OCI-LY3 (cell line): ENCODE measurements at regions not wholly inside any gene's neighbourhood (a gene's known extent, or its start where the extent isn't known, plus 50 kb on each side); places are given as distances from the start of the nearest gene placed in this dataset.

ENCODE experiments used
- H2AFZ ChIP-seq: fragments of 200-600, 300-600 bp; shearing (Covaris generic); 2 replicates; pipeline ENCODE4 v1.6.0; 2014; ENCODE audit warnings: antibody characterized with exemption, low read depth, low read length
- H3K27ac ChIP-seq: fragments of 200-600, 300-600 bp; sonication (generic); 2 replicates; pipeline ENCODE4 v1.5.1; 2014; ENCODE audit warnings: mild to moderate bottlenecking, low read length, moderate library complexity, mixed read lengths
- H3K27me3 ChIP-seq: fragments of 200-600, 300-600 bp; sonication (generic); 2 replicates; pipeline ENCODE4 v1.6.1; 2014; ENCODE audit warnings: low read depth, low read length, mixed read lengths
- H3K36me3 ChIP-seq: fragments of 200-600, 300-600 bp; sonication (generic); replicated peaks from 2 replicates; pipeline ENCODE3; 2014; ENCODE audit warnings: low read depth, low read length, mixed read lengths
- H3K4me1 ChIP-seq: fragments of 300-600, 200-600 bp; sonication (generic); 2 replicates; pipeline ENCODE4 v1.6.1; 2014; ENCODE audit warnings: low read length, mixed read lengths
- H3K4me2 ChIP-seq: fragments of 200-600, 300-600 bp; sonication (generic); 2 replicates; pipeline ENCODE4 v1.6.1; 2014; ENCODE audit warnings: low read length, mixed read lengths
- H3K4me3 ChIP-seq: fragments of 300-600, 200-600 bp; sonication (generic); 2 replicates; pipeline ENCODE4 v1.5.1; 2014; ENCODE audit warnings: antibody characterized with exemption, mild to moderate bottlenecking, low read length, moderate library complexity
- H3K79me2 ChIP-seq: fragments of 300-600, 200-600 bp; shearing (Covaris generic); 2 replicates; pipeline ENCODE4 v1.6.1; 2014; ENCODE audit warnings: mild to moderate bottlenecking, low read length, mixed read lengths
- H3K9ac ChIP-seq: fragments of 300-600, 200-600 bp; shearing (Covaris generic); 2 replicates; pipeline ENCODE4 v1.6.0; 2014; ENCODE audit warnings: mild to moderate bottlenecking, low read length, moderate library complexity
- H3K9me3 ChIP-seq: fragments of 200-600, 300-600 bp; shearing (Covaris generic); 2 replicates; pipeline ENCODE4 v1.6.1; 2014; ENCODE audit warnings: low read length, mixed read lengths; ENCODE audit not compliant: insufficient read depth
- H4K20me1 ChIP-seq: fragments of 200-600, 300-600 bp; sonication (generic); 2 replicates; pipeline ENCODE4 v1.6.1; 2016; ENCODE audit warnings: low read length, mixed read lengths; ENCODE audit not compliant: insufficient read depth
- EZH2phosphoT487 ChIP-seq: fragments of 200-600 bp; shearing (Covaris generic); IDR thresholded peaks from 2 replicates; pipeline ENCODE4 v1.6.1; 2018; ENCODE audit warnings: antibody characterized with exemption, mixed run types, low read depth
- TF ChIP-seq, protein P1 (sequence below): fragments of 200-600, 300-600 bp; sonication (generic); IDR thresholded peaks from 2 replicates; pipeline ENCODE4 v1.5.1; 2014; ENCODE audit warnings: antibody characterized with exemption, low read length, low read depth

DNA sequence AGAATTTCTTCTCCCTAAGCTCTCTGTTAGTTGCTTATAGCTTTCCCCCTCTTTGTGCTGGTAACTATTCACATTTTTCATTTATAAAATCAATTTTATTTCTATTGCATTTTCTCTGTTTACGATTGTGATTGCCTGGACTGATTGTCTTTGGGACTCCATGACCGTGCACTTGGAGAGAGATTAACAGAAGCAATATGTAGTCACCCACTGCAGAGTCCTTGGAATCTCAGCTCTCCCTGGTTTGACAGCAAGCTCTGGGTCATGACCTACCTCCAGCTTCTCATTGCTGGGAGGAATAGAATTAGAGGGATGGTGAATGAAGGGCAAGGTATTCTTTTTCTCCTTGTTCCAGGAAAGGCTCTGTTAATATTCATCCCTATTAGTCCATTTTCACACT lies 398.2 kb downstream of the AACS start:
- Histone ChIP-seq H3K9me3 (peaks cover 8% of the 10 kb centered on the region; the same call in 1 of the 2 replicates), H3K27me3 (no peaks in the 10 kb centered on the region), H3K27ac (no peak overlapping the region), H4K20me1 (no peaks in the 10 kb centered on the region), H3K4me1 (peaks cover 16% of the 10 kb centered on the region), H2AFZ (no peak overlapping the region), H3K9ac (no peak overlapping the region), H3K79me2 (no peaks in the 10 kb centered on the region), H3K4me3 (no peak overlapping the region), H3K4me2 (no peak overlapping the region), H3K36me3 (peaks cover 15% of the 10 kb centered on the region)
- no peak for TF ChIP-seq EZH2phosphoT487
- TF ChIP-seq, protein P1, sequence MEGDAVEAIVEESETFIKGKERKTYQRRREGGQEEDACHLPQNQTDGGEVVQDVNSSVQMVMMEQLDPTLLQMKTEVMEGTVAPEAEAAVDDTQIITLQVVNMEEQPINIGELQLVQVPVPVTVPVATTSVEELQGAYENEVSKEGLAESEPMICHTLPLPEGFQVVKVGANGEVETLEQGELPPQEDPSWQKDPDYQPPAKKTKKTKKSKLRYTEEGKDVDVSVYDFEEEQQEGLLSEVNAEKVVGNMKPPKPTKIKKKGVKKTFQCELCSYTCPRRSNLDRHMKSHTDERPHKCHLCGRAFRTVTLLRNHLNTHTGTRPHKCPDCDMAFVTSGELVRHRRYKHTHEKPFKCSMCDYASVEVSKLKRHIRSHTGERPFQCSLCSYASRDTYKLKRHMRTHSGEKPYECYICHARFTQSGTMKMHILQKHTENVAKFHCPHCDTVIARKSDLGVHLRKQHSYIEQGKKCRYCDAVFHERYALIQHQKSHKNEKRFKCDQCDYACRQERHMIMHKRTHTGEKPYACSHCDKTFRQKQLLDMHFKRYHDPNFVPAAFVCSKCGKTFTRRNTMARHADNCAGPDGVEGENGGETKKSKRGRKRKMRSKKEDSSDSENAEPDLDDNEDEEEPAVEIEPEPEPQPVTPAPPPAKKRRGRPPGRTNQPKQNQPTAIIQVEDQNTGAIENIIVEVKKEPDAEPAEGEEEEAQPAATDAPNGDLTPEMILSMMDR = no peak

DNA sequence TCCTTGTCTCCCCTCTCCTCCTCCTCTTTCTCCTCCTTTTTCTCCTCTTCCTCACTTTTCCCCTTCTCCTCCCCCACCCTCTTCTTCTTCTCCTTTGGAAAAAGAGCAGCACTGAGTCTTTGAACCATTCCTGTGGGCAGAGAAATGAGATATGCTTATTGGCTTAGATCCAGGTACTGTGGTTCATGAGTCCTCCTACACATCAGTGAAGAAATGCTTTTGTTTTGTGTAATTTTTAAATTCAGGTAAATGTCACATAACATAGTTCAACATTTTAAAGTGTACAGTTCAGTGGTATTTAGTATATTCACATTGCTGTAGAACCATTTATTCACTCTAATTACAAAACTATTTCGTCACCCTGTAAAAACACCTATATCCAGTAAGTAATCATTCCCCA lies 402.1 kb downstream of the AACS start:
- TF ChIP-seq, protein P1 = no peak
- no peak for TF ChIP-seq EZH2phosphoT487
- peaks cover 3% of the 10 kb centered on the region; the same call in 1 of the 2 replicates for H3K9me3 ChIP-seq
- H4K20me1 ChIP-seq = no peaks in the 10 kb centered on the region
- H3K4me2 ChIP-seq = no peak overlapping the region
- H3K79me2 ChIP-seq = no peaks in the 10 kb centered on the region
- no peak overlapping the region for H3K4me3 ChIP-seq
- H3K9ac ChIP-seq = no peak overlapping the region
- peaks cover 4% of the 10 kb centered on the region for H3K36me3 ChIP-seq
- H3K27me3 ChIP-seq = no peaks in the 10 kb centered on the region
- H3K4me1 ChIP-seq = peaks cover 30% of the 10 kb centered on the region
- H3K27ac ChIP-seq = no peak overlapping the region
- no peak overlapping the region for H2AFZ ChIP-seq

DNA sequence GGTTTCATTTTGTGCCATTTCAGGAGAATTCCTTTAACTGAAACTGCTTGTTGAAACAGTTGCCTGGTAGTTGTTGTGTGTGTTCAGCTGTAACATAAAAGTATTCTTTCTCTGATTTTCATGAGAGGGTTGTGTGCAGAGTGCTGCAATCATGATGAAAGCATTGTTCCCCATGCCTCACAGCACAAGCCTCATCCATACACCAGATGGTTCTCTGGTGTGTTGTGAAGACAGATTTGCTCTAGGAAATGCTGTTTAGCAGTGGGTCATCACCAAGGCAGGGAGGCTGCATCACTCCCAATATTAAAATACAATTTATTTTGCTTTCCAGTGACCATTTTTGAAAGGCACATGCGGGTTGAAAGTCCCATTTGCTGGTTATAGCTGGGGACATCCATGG lies 404.4 kb downstream of the AACS start:
- H3K36me3 ChIP-seq = peaks cover 4% of the 10 kb centered on the region
- no peaks in the 10 kb centered on the region for H3K9me3 ChIP-seq
- peaks cover 23% of the 10 kb centered on the region for H3K4me1 ChIP-seq
- H3K79me2 ChIP-seq = no peaks in the 10 kb centered on the region
- no peak for TF ChIP-seq EZH2phosphoT487
- TF ChIP-seq, protein P1 = no peak
- no peaks in the 10 kb centered on the region for H3K27me3 ChIP-seq
- no peak overlapping the region for H3K9ac ChIP-seq
- no peak overlapping the region for H3K4me3 ChIP-seq
- no peaks in the 10 kb centered on the region for H4K20me1 ChIP-seq
- H2AFZ ChIP-seq = no peak overlapping the region
- no peak overlapping the region for H3K4me2 ChIP-seq
- no peak overlapping the region for H3K27ac ChIP-seq

GRCh38 chr12:125470838-125471783 lies 405.9 kb downstream of the AACS start:
- peaks cover 22% of the 10 kb centered on the region for H3K4me1 ChIP-seq
- TF ChIP-seq EZH2phosphoT487 = no peak
- TF ChIP-seq, protein P1 = no peak
- H3K4me2 ChIP-seq = no peak overlapping the region
- no peaks in the 10 kb centered on the region for H3K27me3 ChIP-seq
- H3K4me3 ChIP-seq = no peak overlapping the region
- no peaks in the 10 kb centered on the region for H3K79me2 ChIP-seq
- H3K9me3 ChIP-seq = no peaks in the 10 kb centered on the region
- peaks cover 4% of the 10 kb centered on the region for H3K36me3 ChIP-seq
- H4K20me1 ChIP-seq = no peaks in the 10 kb centered on the region
- no peak overlapping the region for H3K9ac ChIP-seq
- no peak overlapping the region for H3K27ac ChIP-seq
- H2AFZ ChIP-seq = no peak overlapping the region
